Cardiac muscle cell (in vitro differentiated cells and primary cell): ENCODE measurements at regions not wholly inside any gene's neighbourhood (a gene's known extent, or its start where the extent isn't known, plus 50 kb on each side); places are given as distances from the start of the nearest gene placed in this dataset.

ENCODE experiments used
- DNase-seq, 2 donors: peaks; one replicate each; pipeline versions ENCODE4 v3.0.0 to v3.0.0-alpha.2; 2010 to 2017; ENCODE audit warnings: low read depth in 1 of 2, low spot score in 1 of 2
- H3K27ac ChIP-seq: fragments of 200-600 bp; sonication (generic); 2 replicates; pipeline ENCODE4 v1.5.1; 2016
- H3K27me3 ChIP-seq: fragments of 200-600 bp; sonication (generic); 2 replicates; pipeline ENCODE4 v1.6.0; 2016; ENCODE audit warnings: control low read depth
- H3K36me3 ChIP-seq: fragments of 200-600 bp; sonication (generic); 2 replicates; pipeline ENCODE4 v1.5.1; 2016; ENCODE audit warnings: control low read depth
- H3K4me1 ChIP-seq: fragments of 200-600 bp; sonication (generic); 2 replicates; pipeline ENCODE4 v1.8.1; 2017; ENCODE audit warnings: low read depth, mild to moderate bottlenecking, mixed run types
- H3K4me3 ChIP-seq: fragments of 200-600 bp; sonication (generic); 2 replicates; pipeline ENCODE4 v1.5.1; 2016; ENCODE audit warnings: mild to moderate bottlenecking
- H3K9me3 ChIP-seq: fragments of 200-600 bp; sonication (generic); 2 replicates; pipeline ENCODE4 v1.5.1; 2017; ENCODE audit warnings: low read depth, mild to moderate bottlenecking, control low read depth
- CTCF ChIP-seq: IDR thresholded peaks from 2 replicates; pipeline ENCODE4 v1.5.1; 2012; ENCODE audit warnings: low read depth, mild to moderate bottlenecking, low read length

GRCh38 chr10:3987143-3987974 is 202.3 kb upstream of the KLF6 start:
- Histone ChIP-seq H3K4me3 (no peak overlapping the region), H3K4me1 (no peaks in the 10 kb centered on the region), H3K36me3 (no peaks in the 10 kb centered on the region), H3K27ac (no peak overlapping the region), H3K27me3 (no peaks in the 10 kb centered on the region), H3K9me3 (no peaks in the 10 kb centered on the region)
- TF ChIP-seq CTCF, result no peak
- DNase-seq, result no peak

- Histone ChIP-seq H3K9me3 (no peaks in the 10 kb centered on the region), H3K4me1 (no peaks in the 10 kb centered on the region), H3K4me3 (no peak overlapping the region), H3K27ac (no peak overlapping the region), H3K36me3 (no peaks in the 10 kb centered on the region), H3K27me3 (no peaks in the 10 kb centered on the region)
- no peak for TF ChIP-seq CTCF
- no peak for DNase-seq
These were observed 201.6 kb upstream of the KLF6 start for GRCh38 chr10:3986493-3987142.

GRCh38 chr10:3982746-3983442 is 197.9 kb upstream of the KLF6 start:
- no peaks in the 10 kb centered on the region for H3K36me3 ChIP-seq
- no peaks in the 10 kb centered on the region for H3K9me3 ChIP-seq
- no peak for DNase-seq
- no peaks in the 10 kb centered on the region for H3K27me3 ChIP-seq
- no peaks in the 10 kb centered on the region for H3K4me1 ChIP-seq
- no peak overlapping the region for H3K4me3 ChIP-seq
- no peak for TF ChIP-seq CTCF
- H3K27ac ChIP-seq, result no peak overlapping the region

GRCh38 chr10:3981300-3981699 is 196.3 kb upstream of the KLF6 start:
- Histone ChIP-seq H3K4me3 (no peak overlapping the region), H3K36me3 (no peaks in the 10 kb centered on the region), H3K9me3 (no peaks in the 10 kb centered on the region), H3K27me3 (no peaks in the 10 kb centered on the region), H3K27ac (no peak overlapping the region), H3K4me1 (no peaks in the 10 kb centered on the region)
- DNase-seq, result no peak
- no peak for TF ChIP-seq CTCF

- Histone ChIP-seq H3K27me3 (no peaks in the 10 kb centered on the region), H3K27ac (no peak overlapping the region), H3K9me3 (no peaks in the 10 kb centered on the region), H3K4me1 (no peaks in the 10 kb centered on the region), H3K4me3 (no peak overlapping the region), H3K36me3 (no peaks in the 10 kb centered on the region)
- TF ChIP-seq CTCF, result no peak
- peak in 1 of 2 donors; percentile 32 for DNase-seq
These were observed 195.7 kb upstream of the KLF6 start for GRCh38 chr10:3980660-3981059.
